HG03558 (cell line): ENCODE measurements at regions not wholly inside any gene's neighbourhood (a gene's known extent, or its start where the extent isn't known, plus 50 kb on each side); places are given as distances from the start of the nearest gene placed in this dataset.
"Not testable (repeated sequence)": the region's sequence is repeated elsewhere in the genome, so short reads cannot be mapped to it uniquely, and the experiment has no call there.

Experiments
- ATAC-seq: cut with Tn5 transposase; IDR thresholded peaks from one replicate; pipeline ENCODE4 v1.9.1; 2021; ENCODE audit warnings: moderate number of reproducible peaks; ENCODE audit not compliant: unreplicated experiment; ENCODE audit errors: extremely low read depth

- no peak for ATAC-seq
These were observed 61.9 kb upstream of the ADGRL2 start for GRCh38 chr1:81738875-81739274.

- no peak for ATAC-seq
These were observed 67.3 kb upstream of the ADGRL2 start for GRCh38 chr1:81733480-81733879.

- no peak for ATAC-seq
These were observed 68.7 kb upstream of the ADGRL2 start for GRCh38 chr1:81731989-81732388.

- no peak for ATAC-seq
These were observed 69.9 kb upstream of the ADGRL2 start for GRCh38 chr1:81730881-81731280.

- ATAC-seq: not testable (repeated sequence)
These were observed 70.4 kb upstream of the ADGRL2 start for GRCh38 chr1:81730299-81730698.

- no peak for ATAC-seq
These were observed 70.9 kb upstream of the ADGRL2 start for GRCh38 chr1:81729818-81730217.

GRCh38 chr1:81729239-81729638 lies 71.5 kb upstream of the ADGRL2 start:
- ATAC-seq: no peak

- no peak for ATAC-seq
These were observed 74.9 kb upstream of the ADGRL2 start for GRCh38 chr1:81725823-81726222.

- not testable (repeated sequence) for ATAC-seq
These were observed 78.0 kb upstream of the ADGRL2 start for GRCh38 chr1:81722631-81723328.

- ATAC-seq: not testable (repeated sequence)
These were observed 80.5 kb upstream of the ADGRL2 start for GRCh38 chr1:81720256-81720655.

GRCh38 chr1:81717230-81717629 lies 83.5 kb upstream of the ADGRL2 start:
- ATAC-seq: no peak

- no peak for ATAC-seq
These were observed 85.3 kb upstream of the ADGRL2 start for GRCh38 chr1:81715391-81715790.

GRCh38 chr1:81714636-81715035 lies 86.1 kb upstream of the ADGRL2 start:
- no peak for ATAC-seq

- no peak for ATAC-seq
These were observed 88.3 kb upstream of the ADGRL2 start for GRCh38 chr1:81712425-81712824.

GRCh38 chr1:81710857-81711256 lies 89.9 kb upstream of the ADGRL2 start:
- ATAC-seq: no peak

GRCh38 chr1:81708250-81708649 lies 92.5 kb upstream of the ADGRL2 start:
- no peak for ATAC-seq

GRCh38 chr1:81706650-81707435 lies 93.9 kb upstream of the ADGRL2 start:
- ATAC-seq: no peak

- no peak for ATAC-seq
These were observed 96.8 kb upstream of the ADGRL2 start for GRCh38 chr1:81703756-81704463.

- ATAC-seq: no peak
These were observed 97.4 kb upstream of the ADGRL2 start for GRCh38 chr1:81703391-81703755.

- no peak for ATAC-seq
These were observed 97.8 kb upstream of the ADGRL2 start for GRCh38 chr1:81702903-81703302.

- no peak for ATAC-seq
These were observed 98.5 kb upstream of the ADGRL2 start for GRCh38 chr1:81702079-81702715.
